Hepatocyte (in vitro differentiated cells): ENCODE measurements at regions not wholly inside any gene's neighbourhood (a gene's known extent, or its start where the extent isn't known, plus 50 kb on each side); places are given as distances from the start of the nearest gene placed in this dataset.

ENCODE experiments used
- DNase-seq: peaks from one replicate; pipeline ENCODE4 v3.0.0-alpha.2; 2016; ENCODE audit warnings: low spot score
- H2AFZ ChIP-seq: fragments of 200-600 bp; sonication (generic); 2 replicates; pipeline ENCODE4 v1.6.0; 2016; ENCODE audit warnings: antibody characterized with exemption, mild to moderate bottlenecking
- H3K27ac ChIP-seq: fragments of 200-600 bp; sonication (generic); 2 replicates; pipeline ENCODE4 v1.5.1; 2016; ENCODE audit warnings: mild to moderate bottlenecking
- H3K27me3 ChIP-seq: fragments of 200-600 bp; sonication (generic); 2 replicates; pipeline ENCODE4 v1.6.1; 2016
- H3K36me3 ChIP-seq: fragments of 200-600 bp; sonication (generic); replicated peaks from 2 replicates; pipeline ENCODE4 v1.5.1; 2016; ENCODE audit warnings: low read depth; ENCODE audit not compliant: insufficient read depth
- H3K4me1 ChIP-seq: fragments of 200-600 bp; sonication (generic); 2 replicates; pipeline ENCODE4 v1.5.1; 2016; ENCODE audit warnings: mild to moderate bottlenecking, moderate library complexity; ENCODE audit not compliant: insufficient read depth
- H3K4me2 ChIP-seq: fragments of 200-600 bp; sonication (generic); 2 replicates; pipeline ENCODE4 v1.6.0; 2016
- H3K4me3 ChIP-seq: fragments of 200-600 bp; sonication (generic); 2 replicates; pipeline ENCODE4 v1.5.1; 2016; ENCODE audit warnings: mild to moderate bottlenecking
- H3K79me2 ChIP-seq: fragments of 200-600 bp; sonication (generic); 2 replicates; pipeline ENCODE4 v1.6.0; 2017; ENCODE audit warnings: mild to moderate bottlenecking
- H3K9me2 ChIP-seq: fragments of 200-600 bp; sonication (generic); replicated peaks from 2 replicates; pipeline ENCODE4 v1.6.0; 2017; ENCODE audit warnings: mild to moderate bottlenecking; ENCODE audit not compliant: insufficient read depth
- H3K9me3 ChIP-seq: fragments of 200-600 bp; sonication (generic); 2 replicates; pipeline ENCODE4 v1.5.1; 2016; ENCODE audit warnings: low read depth, mild to moderate bottlenecking
- H4K20me1 ChIP-seq: fragments of 200-600 bp; sonication (generic); 2 replicates; pipeline ENCODE4 v1.6.0; 2016; ENCODE audit warnings: mild to moderate bottlenecking; ENCODE audit not compliant: insufficient read depth, poor library complexity, severe bottlenecking
- EZH2 ChIP-seq: fragments of 200-600 bp; sonication (generic); IDR thresholded peaks from 2 replicates; pipeline ENCODE4 v1.6.1; 2016; ENCODE audit warnings: antibody characterized with exemption, mild to moderate bottlenecking, borderline replicate concordance
- EZH2phosphoT487 ChIP-seq: fragments of 200-600 bp; sonication (generic); IDR thresholded peaks from one replicate; pipeline ENCODE4 v1.6.1; 2018; ENCODE audit warnings: antibody characterized with exemption, mild to moderate bottlenecking, low read depth, moderate library complexity; ENCODE audit not compliant: unreplicated experiment, severe bottlenecking
- WGBS: methylation state at CpG from one replicate; pipeline ENCODE4 v1.1.6; 2016; ENCODE audit warnings: low lambda C conversion rate; ENCODE audit errors: missing lambda C conversion rate; 5-methylcytosine and 5-hydroxymethylcytosine counted together
- TF ChIP-seq, protein P1 (sequence below): fragments of 200-600 bp; sonication (generic); IDR thresholded peaks from 2 replicates; pipeline ENCODE4 v1.5.1; 2016; ENCODE audit warnings: antibody characterized with exemption, mild to moderate bottlenecking; ENCODE audit not compliant: poor library complexity

DNA sequence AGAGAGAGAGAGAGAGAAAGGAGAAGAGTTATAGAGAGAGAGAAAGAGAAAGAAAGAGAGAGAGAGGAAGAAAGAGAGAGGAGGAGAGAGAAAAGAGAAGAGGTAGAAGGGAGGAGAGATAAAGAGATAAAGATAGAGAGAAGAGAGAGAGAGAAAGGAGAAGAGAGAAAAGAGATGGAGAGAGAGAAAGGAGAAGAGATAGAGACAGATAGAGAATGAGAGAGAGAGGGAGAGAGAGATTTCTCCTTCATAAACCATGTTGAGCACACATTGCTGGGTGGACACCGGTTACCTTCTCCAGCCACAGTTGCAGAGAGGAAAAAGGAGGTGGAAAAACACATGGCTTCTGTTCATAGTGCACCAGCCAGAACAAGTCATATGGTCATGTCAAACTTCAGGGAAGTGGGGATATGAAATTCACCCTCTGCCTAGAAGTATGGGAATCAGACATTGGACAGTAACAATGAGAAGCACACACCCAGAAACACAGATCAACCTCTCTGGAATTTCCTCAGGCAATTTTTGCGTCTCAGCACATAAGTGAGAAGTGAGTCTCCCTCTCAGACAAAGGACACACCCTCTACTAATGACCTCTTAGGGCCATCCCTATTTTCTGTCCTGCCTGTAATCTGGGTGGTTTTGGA, 172.5 kb upstream of the SVIL start:
- no peaks in the 10 kb centered on the region for H3K9me2 ChIP-seq
- H3K4me3 ChIP-seq, result no peak overlapping the region
- H3K9me3 ChIP-seq, result no peaks in the 10 kb centered on the region
- H3K79me2 ChIP-seq, result no peaks in the 10 kb centered on the region
- TF ChIP-seq EZH2, result no peak
- no peak for TF ChIP-seq EZH2phosphoT487
- TF ChIP-seq, protein P1, sequence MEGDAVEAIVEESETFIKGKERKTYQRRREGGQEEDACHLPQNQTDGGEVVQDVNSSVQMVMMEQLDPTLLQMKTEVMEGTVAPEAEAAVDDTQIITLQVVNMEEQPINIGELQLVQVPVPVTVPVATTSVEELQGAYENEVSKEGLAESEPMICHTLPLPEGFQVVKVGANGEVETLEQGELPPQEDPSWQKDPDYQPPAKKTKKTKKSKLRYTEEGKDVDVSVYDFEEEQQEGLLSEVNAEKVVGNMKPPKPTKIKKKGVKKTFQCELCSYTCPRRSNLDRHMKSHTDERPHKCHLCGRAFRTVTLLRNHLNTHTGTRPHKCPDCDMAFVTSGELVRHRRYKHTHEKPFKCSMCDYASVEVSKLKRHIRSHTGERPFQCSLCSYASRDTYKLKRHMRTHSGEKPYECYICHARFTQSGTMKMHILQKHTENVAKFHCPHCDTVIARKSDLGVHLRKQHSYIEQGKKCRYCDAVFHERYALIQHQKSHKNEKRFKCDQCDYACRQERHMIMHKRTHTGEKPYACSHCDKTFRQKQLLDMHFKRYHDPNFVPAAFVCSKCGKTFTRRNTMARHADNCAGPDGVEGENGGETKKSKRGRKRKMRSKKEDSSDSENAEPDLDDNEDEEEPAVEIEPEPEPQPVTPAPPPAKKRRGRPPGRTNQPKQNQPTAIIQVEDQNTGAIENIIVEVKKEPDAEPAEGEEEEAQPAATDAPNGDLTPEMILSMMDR, result no peak
- 75% methylated on average over 2 of the region's 2 CpGs for WGBS
- no peaks in the 10 kb centered on the region for H4K20me1 ChIP-seq
- no peaks in the 10 kb centered on the region for H3K27me3 ChIP-seq
- no peak overlapping the region for H3K27ac ChIP-seq
- H3K4me2 ChIP-seq, result no peak overlapping the region
- H2AFZ ChIP-seq, result no peak overlapping the region
- H3K4me1 ChIP-seq, result peaks cover 19% of the 10 kb centered on the region
- no peaks in the 10 kb centered on the region for H3K36me3 ChIP-seq
- DNase-seq, result no peak

DNA sequence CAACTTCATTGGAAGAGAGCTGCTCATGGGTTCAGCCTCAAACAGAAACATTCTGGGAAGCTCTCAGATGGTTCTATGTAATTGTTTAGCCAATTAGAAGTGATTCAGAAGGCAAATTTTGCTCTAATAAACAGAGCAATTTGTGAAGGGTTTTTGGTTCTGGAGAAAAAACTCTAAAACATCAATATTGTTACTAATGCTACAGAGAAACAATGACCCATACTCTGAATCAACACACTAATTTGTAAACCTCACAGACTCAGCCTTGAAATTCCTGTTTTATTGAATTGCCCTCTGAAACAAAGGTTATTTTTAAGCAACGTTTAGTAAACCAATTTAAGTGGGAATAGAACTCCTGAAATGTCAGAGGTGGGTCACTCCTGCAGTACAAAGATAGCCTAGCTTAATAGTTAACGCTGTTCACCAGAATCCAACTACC, 171.6 kb upstream of the SVIL start:
- peaks cover 19% of the 10 kb centered on the region for H3K4me1 ChIP-seq
- H3K4me2 ChIP-seq, result no peak overlapping the region
- TF ChIP-seq EZH2phosphoT487, result no peak
- no peak for TF ChIP-seq EZH2
- TF ChIP-seq, protein P1, result no peak
- H4K20me1 ChIP-seq, result no peaks in the 10 kb centered on the region
- no peaks in the 10 kb centered on the region for H3K9me2 ChIP-seq
- no peak overlapping the region for H3K4me3 ChIP-seq
- no peaks in the 10 kb centered on the region for H3K36me3 ChIP-seq
- H3K79me2 ChIP-seq, result no peaks in the 10 kb centered on the region
- no peak overlapping the region for H3K27ac ChIP-seq
- no peaks in the 10 kb centered on the region for H3K9me3 ChIP-seq
- H2AFZ ChIP-seq, result no peak overlapping the region
- no peak for DNase-seq
- 57% methylated on average over 2 of the region's 2 CpGs for WGBS
- H3K27me3 ChIP-seq, result no peaks in the 10 kb centered on the region

DNA sequence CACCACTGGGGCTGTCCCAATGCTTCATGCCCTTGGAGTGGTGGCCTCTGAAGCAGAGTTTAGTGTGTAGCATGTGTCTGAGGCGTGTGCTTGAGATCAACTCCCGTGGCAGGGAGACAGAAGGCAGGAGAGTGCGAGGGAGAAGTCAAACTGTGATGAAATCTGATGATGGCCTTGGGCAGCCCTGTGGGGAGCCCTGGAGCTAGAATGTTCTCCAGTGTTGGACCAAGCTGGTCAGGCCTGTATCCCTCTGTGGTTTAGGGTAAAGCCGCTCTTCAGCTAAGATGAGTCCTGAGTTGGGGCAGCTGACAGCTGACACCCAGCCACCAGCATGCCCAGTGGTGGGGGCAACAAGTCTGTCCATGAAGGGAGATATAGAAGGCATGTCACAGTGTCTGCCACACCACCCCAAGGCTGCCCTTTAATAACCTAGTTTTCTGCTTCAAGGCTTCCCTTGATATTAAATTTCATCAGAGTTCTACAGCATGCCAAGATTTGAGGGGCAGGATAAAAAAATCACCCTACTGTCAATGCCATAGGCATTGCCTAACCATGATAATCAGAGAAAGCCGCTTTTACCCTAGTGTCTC, 170.5 kb upstream of the SVIL start:
- no peak overlapping the region for H2AFZ ChIP-seq
- H3K9me3 ChIP-seq, result no peaks in the 10 kb centered on the region
- no peaks in the 10 kb centered on the region for H4K20me1 ChIP-seq
- no peaks in the 10 kb centered on the region for H3K27me3 ChIP-seq
- H3K4me3 ChIP-seq, result no peak overlapping the region
- no peaks in the 10 kb centered on the region for H3K36me3 ChIP-seq
- H3K9me2 ChIP-seq, result no peaks in the 10 kb centered on the region
- no peaks in the 10 kb centered on the region for H3K79me2 ChIP-seq
- H3K4me1 ChIP-seq, result peaks cover 19% of the 10 kb centered on the region
- no peak for DNase-seq
- H3K4me2 ChIP-seq, result no peak overlapping the region
- TF ChIP-seq, protein P1, result no peak
- TF ChIP-seq EZH2phosphoT487 (no peak), EZH2 (no peak)
- no peak overlapping the region for H3K27ac ChIP-seq
- WGBS, result 89% methylated on average over 5 of the region's 5 CpGs
